A172 (cell line): ENCODE measurements at regions not wholly inside any gene's neighbourhood (a gene's known extent, or its start where the extent isn't known, plus 50 kb on each side); places are given as distances from the start of the nearest gene placed in this dataset.

Experiments used
- DNase-seq: peaks from one replicate; pipeline ENCODE4 v3.0.0-alpha.2; 2015; ENCODE audit warnings: low spot score

DNA sequence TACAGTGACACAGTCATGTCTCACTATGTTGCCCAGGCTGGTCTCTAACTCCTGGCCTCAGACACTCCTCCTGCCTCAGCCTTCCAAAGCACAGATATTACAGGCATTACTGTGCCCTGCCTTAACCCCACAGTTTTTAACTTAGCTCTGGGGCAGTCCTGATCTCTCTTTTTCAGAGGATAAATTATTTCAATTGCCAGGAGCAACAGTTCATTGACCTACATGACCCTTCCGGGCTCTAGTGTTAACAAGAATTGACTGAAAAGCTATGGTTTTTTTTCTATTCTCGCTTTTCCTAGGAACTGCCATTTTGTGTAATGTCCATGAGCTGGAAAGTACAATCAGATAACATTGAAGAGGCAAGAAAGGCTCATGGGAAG is 92.8 kb downstream of the HNRNPLL start:
- no peak for DNase-seq

DNA sequence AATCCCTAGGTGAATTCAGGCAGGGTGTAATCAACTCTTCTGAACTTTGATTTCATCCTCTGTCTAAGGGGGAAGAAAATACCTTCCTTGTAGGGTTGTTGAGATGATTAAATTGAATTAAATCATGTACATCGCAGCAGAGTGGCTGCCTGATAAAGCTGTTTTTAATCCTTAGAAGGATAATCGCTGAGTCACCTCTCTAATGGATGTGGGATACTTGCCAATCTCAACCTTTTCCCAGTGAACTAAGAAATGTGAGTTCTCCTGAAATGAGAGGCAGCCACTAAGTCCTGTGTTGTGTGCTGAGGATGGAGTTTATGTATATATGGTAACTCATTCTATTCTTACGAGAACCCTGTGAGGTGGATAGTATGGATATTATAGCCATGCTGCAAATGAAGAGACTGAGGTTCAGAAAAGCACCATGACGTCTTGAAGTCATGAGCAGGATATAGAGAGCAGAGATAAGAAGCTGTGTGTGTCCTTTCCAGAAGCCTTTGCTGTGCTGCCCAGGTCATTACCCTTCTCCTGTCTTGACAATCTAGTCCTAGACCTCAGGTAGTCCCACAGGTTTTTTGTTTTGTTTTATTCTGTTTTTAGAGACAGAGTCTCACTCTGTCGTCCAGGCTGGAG is 93.3 kb downstream of the HNRNPLL start:
- peak; percentile 88 for DNase-seq

DNA sequence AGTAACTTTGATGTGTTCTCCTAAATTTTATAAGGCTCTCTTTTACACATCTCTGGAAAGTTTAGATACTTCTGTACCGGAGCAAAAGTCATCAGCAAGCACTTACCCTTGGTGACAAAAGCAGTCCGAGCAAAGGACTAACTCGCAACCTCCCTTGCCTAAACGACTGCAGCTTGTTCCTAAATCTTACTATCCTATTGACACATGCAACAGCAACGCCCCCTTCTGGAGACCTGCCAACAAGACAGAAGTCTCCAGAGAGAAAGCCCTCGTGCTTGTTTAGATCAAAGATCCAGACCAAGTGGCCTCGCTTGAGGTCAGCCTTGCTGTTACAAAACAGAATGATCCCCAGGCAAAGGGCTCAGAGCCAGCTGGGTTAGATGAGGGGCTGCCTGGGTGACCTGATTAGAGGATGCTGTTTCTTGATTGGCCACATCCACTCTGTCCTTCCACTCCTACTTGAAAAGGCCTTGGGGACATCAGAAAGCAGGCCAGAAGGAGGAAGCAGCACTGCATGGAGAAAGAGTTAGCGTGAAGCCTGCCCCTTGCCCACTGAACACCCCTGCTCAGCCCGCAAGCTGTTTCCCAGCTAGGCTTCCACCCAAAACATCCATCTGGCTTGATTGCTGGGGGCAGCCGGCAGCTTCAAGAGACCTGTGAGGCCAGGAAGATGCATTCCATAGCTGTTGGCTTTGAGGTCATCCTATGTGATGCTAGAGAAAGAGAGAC is 94.3 kb downstream of the HNRNPLL start:
- DNase-seq, result peak; percentile 72

DNA sequence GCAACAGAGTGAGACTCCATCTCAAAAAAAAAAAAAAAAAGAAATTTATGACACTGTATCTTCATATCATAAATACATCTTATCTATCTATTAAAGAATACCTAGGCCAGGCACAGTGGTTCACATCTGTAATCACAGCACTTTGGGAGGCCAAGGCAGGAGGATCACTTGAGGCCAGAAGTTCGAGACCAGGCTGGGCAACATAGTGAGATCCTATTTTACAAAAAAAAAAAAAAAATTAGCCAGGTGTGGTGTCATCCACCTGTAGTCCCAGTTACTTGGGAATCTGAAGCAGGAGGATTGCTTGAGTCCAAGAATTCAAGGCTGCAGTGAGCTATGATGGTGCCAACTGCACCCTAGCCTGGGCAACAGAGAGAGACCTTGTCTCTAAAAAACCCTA is 95.0 kb downstream of the HNRNPLL start:
- no peak for DNase-seq

DNA sequence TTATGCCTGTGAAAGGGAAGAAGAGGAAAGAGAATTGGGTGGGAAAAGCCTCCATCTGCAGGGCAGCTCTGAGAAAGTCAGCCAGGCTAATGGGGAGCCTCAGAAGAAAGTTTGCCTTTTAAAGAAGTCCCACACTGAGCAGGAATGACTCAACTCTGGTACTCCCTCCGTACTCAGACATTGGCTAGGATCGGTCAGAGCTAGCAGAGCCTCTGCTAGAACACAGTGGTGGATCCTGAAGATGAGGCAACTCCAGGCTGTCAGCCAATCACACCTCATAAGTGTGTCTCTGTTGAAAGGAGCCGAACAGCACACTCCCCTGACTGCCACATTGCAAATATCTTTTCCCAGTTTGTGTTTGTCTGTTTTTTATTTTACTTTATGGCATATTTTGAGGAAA is 96.9 kb downstream of the HNRNPLL start:
- peak; percentile 82 for DNase-seq

DNA sequence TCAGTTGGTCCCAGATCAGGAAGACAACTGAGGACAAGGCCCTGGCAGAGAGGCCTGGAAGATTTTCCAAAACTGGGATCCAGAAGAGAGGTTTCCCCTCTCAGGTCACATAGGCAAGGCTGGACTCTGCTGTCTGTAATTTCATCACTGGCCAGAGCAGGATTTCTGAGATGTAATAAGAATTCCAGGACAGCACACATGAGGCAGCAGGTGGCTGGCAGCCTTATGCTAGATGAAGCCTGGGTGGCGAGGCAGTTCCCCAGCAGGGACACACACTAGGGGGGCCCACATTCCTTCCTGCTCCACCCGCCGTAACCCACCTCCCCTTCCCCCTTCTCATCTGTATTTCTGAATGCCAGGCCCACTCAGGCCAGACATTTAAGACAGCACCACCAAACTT is 98.6 kb downstream of the HNRNPLL start:
- DNase-seq, result no peak

DNA sequence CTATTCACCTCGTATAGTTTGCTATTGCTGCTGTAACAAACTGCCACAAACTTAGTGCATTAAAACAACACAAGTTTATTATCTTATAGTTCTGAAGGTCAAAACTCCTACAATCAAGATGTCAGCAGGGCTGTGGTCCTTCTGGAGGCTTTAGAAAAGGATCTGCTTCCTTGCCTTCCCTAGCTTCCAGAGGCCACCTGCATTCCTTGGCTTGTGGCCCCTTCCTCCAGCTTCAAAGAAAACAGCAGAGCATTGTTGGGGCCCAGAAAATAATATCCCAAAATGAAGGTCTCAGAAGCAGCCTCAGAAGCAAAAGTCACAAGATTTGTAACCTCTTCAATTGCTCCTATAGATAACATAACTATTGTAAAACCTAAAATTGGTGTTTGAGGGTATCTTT is 100.6 kb downstream of the HNRNPLL start:
- no peak for DNase-seq

DNA sequence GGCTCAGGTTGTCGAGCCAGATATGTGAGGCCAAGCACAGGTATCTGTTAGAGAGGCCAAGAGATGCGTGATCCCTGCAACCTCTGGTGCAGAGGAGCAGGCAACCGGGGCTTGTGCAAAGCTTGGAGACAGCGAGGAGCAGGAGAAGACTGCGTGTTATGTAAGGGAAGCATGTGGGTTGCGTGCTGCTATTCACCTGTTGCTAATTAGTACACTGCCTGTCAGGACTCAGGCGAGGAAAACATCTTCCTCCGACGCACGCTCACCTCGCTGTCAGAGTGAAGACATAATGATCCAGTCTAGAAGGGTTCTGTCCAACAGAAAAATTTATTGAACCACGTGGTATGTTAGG is 102.5 kb downstream of the HNRNPLL start:
- DNase-seq, result no peak

DNA sequence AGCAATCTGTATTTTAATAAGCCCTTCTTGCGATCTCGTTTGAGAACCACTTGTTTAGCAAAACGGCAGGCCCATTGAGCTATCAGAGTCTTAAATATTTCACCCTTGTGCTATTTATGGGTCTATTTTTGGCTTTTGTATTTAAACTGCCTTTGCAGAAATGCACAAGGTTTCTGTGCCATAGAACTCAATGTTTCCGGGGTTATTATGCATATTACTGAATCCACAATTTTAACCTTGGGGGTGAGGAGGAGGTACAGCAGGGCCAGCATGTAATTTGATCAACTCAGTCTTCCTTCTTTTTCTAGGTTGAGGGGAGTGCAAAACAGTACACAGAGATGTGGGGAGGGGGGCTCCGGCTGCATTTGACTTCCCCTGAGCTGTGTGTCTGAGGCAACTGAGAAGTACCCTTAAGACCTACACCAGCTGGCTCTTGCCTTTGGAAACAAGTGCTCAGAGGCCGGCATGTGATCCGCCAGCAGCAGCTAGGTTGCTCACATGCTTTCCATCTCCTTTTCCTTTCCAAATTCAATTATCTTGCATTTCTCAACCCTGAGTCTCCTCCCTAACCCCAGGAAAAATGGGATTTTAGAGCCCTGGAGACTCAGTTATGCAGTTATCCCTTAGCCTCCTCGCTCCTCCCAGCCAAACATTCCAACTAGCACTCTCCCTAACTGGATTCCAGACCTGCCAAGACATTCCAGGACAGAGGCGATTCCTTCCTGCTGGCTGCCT is 103.0 kb downstream of the HNRNPLL start:
- no peak for DNase-seq

DNA sequence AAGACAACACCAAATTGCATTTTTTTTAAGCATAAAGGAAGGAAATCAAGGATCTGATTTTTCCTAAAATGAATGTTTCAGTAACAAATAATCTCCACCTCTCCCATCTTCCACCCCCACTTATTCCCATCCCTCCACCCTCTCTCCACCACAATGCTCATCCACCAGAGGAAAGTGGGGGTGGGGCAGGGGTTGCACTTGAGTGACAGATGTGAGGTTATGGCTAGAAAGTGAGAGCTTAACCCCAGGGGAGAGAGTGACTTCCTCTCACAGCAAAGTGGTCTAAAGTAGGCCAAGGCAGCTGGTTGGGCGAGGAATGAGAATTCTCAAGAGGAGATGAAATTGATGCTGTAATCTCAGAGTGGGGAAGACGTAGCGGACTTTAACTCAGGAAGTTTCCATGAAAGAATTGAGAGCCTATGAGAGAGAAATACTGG is 104.7 kb downstream of the HNRNPLL start:
- no peak for DNase-seq

DNA sequence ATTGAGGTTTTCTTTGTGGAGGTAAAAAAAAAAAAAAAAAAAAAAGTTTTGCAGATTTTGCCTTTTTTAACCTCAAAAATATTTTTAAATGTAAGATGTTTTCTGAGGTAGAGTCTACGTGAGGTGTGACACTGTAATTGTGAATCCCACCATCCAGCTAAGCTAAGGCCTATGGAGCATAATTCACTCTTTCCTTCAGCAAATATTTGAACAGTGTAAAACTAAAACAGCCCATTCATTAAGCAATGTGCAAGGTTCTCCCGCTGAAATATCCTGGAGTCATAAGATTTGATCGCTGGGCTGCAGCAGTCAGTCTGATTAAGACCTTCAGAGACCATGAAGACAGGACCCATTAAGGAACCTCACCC is 105.1 kb downstream of the HNRNPLL start:
- no peak for DNase-seq

DNA sequence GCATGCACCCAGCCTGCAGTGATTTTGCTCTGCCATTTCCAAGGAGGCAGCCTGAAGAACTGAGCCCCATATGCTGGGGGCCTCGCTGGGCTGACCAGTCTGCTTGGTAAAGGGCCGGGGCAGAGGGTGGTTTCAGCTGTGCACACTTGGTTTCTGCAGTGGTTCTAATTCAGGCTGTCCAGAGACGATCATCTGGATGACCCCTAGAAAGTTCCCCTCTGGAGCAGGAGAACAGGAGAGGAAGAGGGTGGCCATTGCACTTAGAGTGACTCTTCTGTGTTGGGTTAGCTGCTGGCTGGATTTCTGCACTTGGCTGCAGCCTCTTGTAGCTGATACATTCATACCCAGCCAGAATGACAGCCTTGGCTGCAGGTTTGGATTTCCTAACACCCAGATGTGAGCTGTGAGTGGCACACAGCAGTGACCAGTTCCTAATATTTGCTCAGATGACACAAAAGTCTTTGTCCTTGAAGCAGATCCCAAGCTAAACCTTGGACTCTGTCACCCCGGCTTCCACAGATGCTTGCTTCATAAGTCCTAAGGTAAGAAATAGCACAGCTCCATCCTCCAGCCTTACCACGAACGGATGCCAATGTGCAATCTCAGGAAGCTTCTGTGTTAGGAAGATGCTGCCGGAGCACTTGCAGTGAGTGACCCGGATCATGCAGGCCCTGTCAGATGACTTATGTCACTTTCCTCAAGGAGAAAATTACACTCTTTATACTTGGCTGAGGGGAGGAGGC is 105.6 kb downstream of the HNRNPLL start:
- no peak for DNase-seq

DNA sequence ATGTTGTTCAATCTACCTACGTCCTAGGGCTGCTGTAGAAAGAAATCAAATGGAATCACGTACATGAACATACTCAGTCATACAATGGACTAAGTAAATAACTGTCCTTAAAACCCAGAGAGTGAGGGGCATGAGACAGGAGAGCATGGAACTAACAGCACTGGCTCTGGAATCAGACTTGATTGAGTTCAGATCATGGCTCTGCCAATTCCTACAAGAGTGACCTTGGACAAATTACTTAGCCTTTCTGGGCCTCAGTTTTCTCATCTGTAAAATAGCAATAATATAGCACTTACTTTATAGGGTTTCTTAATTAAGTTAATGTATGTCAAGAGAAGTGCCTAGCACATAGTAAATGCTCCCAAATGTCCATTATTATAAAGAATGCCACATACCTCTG is 106.8 kb downstream of the HNRNPLL start:
- DNase-seq, result no peak

DNA sequence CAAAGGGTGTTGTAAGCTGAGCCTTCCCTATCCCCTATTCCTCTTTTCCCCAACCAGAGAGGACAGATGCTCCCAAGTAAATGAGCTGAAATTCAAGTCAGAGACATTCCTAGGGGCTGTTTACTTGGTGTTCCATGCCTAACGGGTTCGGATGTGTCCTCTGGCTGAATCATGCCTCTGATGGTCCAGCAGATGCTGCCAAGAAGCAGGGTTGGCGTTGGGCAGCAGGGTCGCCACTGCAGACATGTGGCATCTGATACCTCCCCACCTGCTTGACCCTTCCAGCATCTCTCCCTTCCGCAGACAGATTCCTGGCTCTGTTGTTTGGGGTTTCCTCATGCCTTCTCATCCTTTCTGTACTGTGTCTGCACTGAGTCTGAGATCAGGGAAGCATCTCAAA is 108.3 kb downstream of the HNRNPLL start:
- DNase-seq, result no peak

DNA sequence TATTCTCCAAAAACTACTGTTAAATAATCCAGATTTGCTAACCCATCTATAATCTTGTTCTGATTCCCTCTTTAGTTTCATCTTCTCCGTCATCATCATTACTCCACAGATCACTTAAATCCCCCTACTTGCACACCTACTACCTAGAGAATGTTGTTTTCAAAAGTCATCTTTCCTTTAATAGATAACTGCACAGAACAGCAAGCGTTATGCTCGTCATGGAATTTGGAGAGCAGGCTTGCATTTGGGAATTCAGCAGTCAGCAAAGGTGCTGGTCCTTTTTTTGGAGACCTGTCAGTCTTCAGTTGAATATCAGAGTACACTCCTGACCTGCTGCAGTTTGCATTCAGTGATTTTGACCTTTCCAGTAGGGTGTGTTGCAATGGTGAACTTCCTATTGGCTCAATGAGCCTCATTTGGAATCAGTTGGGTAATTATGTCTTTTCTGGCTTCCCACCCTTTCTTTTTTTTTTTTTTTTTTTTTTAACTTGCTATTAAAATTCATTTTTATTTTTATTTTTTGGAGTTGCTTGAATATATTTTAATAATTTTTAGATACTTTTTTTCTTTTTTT is 110.6 kb downstream of the HNRNPLL start:
- DNase-seq, result no peak

DNA sequence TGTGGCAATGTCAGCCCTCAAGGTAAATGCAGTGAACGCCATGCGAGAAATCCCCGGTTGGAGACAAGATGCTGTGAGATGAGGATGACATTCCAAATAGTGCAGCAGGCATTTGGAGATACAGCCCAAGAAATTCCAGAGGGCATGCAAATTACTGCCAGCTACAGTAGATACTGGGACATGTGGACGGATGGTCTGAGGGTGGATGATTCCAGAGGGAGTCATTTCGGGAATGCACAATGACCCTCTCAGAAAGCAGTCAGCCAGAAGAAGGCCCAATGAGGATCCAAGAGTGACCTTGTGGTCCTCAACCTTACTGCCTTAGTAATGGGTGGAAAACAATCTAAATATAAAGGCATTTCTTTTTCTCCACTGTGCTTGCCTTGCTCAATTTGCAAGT is 111.3 kb downstream of the HNRNPLL start:
- DNase-seq, result no peak

DNA sequence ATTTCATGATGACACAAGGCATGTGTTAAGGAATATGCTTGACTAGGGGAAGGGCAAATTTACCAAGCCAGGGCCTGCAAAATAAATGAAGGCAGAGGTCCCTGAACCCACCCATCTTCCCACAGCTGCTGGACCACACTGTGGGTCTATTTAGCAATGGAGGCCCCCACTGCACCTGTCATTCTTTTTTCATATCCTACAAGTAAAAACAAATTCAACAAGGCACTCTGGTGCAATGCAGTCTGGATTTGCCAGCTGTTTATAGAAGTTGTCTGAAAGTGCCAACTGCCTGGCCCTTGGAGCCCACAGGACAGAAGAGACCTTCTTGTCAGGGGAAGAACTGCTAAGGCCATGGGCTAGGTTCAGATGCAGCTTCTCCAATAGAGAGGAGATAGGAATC is 112.8 kb upstream of the ATL2 start:
- no peak for DNase-seq

DNA sequence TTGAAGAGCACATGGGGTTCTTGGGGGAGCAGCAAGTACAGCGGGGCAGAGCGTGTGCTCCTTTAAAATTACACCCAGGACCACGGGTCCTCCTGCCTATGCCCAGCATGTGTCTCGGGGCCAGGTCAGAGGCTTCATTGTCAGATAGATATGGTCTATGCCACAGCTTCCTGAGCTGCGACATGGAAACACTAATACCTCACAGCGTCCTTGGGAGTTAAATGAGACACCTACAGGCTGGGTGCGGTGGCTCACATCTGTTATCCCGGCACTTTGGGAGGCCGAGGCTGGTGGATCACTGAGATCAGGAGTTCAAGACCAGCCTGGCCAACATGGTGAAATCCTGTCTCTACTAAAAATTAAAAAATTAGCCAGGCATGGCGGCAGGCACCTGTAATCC is 110.8 kb upstream of the ATL2 start:
- DNase-seq, result no peak

DNA sequence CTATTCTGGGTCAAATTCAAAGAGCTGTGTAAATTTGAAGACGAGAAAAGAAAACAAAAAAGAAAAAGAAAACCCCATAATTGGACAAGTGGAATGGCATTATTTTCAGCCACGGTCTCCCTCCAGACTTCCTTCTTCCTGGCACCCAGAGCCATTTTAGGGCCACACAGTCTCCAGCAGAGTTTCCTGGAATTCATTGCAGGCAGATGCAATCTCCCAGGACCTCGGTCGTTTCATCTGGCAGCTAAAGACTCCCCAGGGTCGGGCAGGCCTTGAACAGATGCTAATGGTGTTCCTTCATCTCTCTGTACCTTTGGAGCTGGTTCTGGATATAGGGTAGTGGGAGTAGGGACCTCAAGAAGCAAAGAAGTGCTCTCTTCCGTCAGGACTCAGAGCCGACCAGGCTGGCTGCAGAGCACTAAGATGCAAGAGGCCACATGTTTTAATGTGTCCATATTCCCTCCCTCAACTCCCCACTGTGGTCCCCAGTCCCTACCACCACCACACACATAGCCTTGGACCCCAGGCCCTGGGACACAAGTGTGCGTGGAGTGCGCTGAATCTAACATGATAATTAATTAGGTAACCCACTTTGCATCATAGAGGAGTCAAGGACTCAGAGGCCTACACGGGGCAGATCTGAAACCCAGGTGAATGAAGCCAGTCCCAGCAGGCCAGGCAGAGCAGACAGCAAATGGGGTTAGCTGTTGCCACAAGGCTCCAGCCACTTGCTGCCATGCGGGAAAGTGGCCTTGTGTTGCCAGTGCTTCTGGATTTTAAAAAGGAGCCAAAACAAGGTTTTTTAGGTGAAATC is 109.3 kb upstream of the ATL2 start:
- DNase-seq, result no peak

DNA sequence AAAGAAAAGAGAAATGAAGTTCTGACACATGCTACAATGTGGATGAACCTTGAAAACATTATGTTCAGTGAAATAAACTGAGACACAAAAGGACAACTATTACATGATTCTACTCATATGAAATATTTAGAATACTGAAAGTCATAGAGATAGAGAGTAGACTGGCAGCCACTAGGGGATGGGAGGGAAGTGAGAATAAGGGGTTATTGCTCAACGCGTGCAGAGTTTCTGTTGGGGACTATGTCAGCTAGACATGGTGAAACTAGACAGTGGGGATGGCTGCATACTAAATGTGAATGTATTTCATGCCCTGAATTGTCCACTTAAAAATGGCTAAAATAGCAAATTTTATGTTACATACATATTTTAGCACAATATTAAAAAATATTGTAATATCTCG is 108.7 kb upstream of the ATL2 start:
- no peak for DNase-seq

DNA sequence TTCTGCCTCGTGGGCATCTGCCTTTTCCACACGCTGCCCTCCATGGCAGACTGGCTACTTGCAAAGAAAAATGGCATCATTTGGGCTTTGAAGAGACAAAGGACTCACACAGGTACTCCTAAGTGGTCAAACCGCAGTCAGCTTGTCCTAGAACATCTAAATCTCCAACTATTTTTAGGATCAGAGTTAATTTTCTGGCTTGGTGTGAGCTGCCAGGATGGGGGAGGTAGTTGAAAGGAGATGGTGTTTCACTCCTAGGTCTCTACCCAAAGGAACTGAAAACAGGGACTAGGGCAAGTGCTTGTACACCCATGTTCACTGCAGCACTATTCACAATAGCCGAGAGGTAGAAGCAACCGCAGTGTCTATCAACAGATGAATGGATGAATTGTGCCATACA is 107.9 kb upstream of the ATL2 start:
- DNase-seq, result no peak
